ENCODE measurements at regions not wholly inside any gene's neighbourhood (a gene's known extent, or its start where the extent isn't known, plus 50 kb on each side); places are given as distances from the start of the nearest gene placed in this dataset.

GRCh38 chr14:29458547-29458946 is 469.1 kb downstream of the PRKD1 start:
- TF ChIP-seq, protein P1, sequence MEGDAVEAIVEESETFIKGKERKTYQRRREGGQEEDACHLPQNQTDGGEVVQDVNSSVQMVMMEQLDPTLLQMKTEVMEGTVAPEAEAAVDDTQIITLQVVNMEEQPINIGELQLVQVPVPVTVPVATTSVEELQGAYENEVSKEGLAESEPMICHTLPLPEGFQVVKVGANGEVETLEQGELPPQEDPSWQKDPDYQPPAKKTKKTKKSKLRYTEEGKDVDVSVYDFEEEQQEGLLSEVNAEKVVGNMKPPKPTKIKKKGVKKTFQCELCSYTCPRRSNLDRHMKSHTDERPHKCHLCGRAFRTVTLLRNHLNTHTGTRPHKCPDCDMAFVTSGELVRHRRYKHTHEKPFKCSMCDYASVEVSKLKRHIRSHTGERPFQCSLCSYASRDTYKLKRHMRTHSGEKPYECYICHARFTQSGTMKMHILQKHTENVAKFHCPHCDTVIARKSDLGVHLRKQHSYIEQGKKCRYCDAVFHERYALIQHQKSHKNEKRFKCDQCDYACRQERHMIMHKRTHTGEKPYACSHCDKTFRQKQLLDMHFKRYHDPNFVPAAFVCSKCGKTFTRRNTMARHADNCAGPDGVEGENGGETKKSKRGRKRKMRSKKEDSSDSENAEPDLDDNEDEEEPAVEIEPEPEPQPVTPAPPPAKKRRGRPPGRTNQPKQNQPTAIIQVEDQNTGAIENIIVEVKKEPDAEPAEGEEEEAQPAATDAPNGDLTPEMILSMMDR (IDR thresholded peaks at IDR 0.05; ENCODE audit: low read depth, low read length, missing control alignments): no peak
- DNase-seq (ENCODE audit: extremely low read depth, low read depth): no peak
- H3K4me3 ChIP-seq (replicated peaks; ENCODE audit: low read depth, low read length): no peak overlapping the region

DNA sequence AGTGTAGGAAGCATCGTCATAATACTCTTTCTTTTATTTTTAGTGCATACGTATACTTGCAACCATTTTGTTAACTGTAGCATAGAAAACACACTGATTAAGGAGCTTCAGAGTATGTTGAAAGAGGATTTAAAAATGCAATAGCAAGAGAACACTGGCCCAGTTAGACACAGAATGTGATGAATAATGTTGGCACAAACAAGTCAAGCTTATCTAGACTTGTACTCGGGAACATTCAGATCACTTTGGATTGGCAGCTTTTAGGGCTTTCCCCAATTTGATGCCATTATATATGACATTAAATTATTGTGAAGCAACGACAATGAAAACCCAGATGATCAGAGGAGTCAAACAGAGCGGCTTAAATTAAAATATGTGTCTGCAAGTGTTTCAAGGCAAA is 468.1 kb downstream of the PRKD1 start:
- TF ChIP-seq, protein P1 (IDR thresholded peaks at IDR 0.05; ENCODE audit: low read depth, low read length, missing control alignments): no peak
- no peak for DNase-seq (ENCODE audit: extremely low read depth, low read depth)
- H3K4me3 ChIP-seq (replicated peaks; ENCODE audit: low read depth, low read length): no peak overlapping the region

- H3K4me3 ChIP-seq (replicated peaks; ENCODE audit: low read depth, low read length): no peak overlapping the region
- TF ChIP-seq, protein P1 (IDR thresholded peaks at IDR 0.05; ENCODE audit: low read depth, low read length, missing control alignments): no peak
- DNase-seq (ENCODE audit: extremely low read depth, low read depth): no peak
Observed at GRCh38 chr14:29459969-29460560, 467.6 kb downstream of the PRKD1 start.

- TF ChIP-seq, protein P1 (IDR thresholded peaks at IDR 0.05; ENCODE audit: low read depth, low read length, missing control alignments): no peak
- no peak overlapping the region for H3K4me3 ChIP-seq (replicated peaks; ENCODE audit: low read depth, low read length)
- no peak for DNase-seq (ENCODE audit: extremely low read depth, low read depth)
Observed at GRCh38 chr14:29461101-29461500, 466.5 kb downstream of the PRKD1 start.

DNA sequence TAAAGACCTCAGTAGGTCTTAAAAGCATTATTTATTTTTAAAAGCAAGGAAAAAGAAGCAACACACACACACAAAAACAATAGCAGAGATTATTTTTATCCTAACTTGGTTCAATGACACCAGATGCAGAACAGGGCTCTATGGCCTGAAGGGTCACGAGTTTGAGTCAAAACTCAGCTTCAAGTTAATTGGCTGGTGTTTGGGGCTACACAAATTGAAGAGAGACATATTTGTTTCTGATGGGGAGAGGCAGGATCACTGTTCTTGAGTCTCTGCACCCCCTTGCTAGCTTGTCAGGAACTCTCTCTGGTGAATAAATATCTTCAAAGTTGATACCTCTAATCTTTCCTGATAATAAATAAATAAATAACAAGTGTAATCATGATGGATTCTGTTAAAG is 466.1 kb downstream of the PRKD1 start:
- no peak for DNase-seq (ENCODE audit: extremely low read depth, low read depth)
- TF ChIP-seq, protein P1 (IDR thresholded peaks at IDR 0.05; ENCODE audit: low read depth, low read length, missing control alignments): no peak
- no peak overlapping the region for H3K4me3 ChIP-seq (replicated peaks; ENCODE audit: low read depth, low read length)

DNA sequence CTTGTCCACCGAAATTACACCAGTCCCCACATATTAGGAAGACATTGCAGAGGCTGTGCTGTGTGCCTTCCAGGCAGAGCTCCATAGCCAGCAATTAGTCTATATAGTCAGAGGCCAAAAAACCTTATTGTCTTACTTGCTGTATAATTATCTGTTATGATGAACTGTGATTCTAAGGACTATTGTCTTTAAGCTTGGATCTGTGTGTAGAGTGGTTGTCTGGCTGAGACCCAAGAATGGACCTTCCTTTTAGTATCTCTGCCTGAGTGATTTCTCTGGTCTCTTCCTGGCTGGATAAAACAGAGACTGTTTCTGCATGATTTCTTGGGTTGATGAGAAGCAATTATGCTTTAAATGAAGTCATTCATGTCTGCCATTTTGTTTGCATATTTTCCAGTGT is 465.3 kb downstream of the PRKD1 start:
- no peak for DNase-seq (ENCODE audit: extremely low read depth, low read depth)
- H3K4me3 ChIP-seq (replicated peaks; ENCODE audit: low read depth, low read length): no peak overlapping the region
- TF ChIP-seq, protein P1 (IDR thresholded peaks at IDR 0.05; ENCODE audit: low read depth, low read length, missing control alignments): no peak

- TF ChIP-seq, protein P1 (IDR thresholded peaks at IDR 0.05; ENCODE audit: low read depth, low read length, missing control alignments): no peak
- no peak for DNase-seq (ENCODE audit: extremely low read depth, low read depth)
- H3K4me3 ChIP-seq (replicated peaks; ENCODE audit: low read depth, low read length): no peak overlapping the region
Observed at GRCh38 chr14:29462772-29463171, 464.9 kb downstream of the PRKD1 start.
